ENCODE measurements at regions not wholly inside any gene's neighbourhood (a gene's known extent, or its start where the extent isn't known, plus 50 kb on each side); places are given as distances from the start of the nearest gene placed in this dataset.
"Not testable (repeated sequence)": the region's sequence is repeated elsewhere in the genome, so short reads cannot be mapped to it uniquely, and the experiment has no call there.

GRCh38 chr12:105481392-105482300 lies 151.2 kb downstream of the C12orf75 start:
- intact Hi-C loops (cut with micrococcal nuclease), result no loop called here

DNA sequence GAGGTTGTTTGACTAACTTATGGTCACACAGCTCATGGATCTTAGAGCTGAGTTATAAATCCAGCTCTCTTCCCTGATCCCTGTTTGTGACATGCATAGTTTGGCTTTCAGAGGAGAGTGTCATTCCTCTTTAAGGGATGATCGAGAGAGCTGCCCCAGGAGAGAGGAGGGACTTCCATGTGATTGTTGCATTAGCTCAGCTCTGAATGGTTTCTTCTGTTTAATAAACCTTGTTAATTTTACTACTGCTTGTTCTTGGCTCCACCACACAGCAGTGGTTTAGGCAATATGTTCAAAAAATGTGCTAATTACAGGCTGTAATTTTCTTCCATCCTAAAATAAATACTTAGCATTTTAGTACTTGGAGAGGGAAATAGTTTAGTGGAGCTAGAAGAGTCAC lies 152.5 kb downstream of the C12orf75 start:
- intact Hi-C loops (cut with micrococcal nuclease), result no loop called here

GRCh38 chr12:105483691-105484090 lies 153.2 kb downstream of the C12orf75 start:
- intact Hi-C loops (cut with micrococcal nuclease), result no loop called here

DNA sequence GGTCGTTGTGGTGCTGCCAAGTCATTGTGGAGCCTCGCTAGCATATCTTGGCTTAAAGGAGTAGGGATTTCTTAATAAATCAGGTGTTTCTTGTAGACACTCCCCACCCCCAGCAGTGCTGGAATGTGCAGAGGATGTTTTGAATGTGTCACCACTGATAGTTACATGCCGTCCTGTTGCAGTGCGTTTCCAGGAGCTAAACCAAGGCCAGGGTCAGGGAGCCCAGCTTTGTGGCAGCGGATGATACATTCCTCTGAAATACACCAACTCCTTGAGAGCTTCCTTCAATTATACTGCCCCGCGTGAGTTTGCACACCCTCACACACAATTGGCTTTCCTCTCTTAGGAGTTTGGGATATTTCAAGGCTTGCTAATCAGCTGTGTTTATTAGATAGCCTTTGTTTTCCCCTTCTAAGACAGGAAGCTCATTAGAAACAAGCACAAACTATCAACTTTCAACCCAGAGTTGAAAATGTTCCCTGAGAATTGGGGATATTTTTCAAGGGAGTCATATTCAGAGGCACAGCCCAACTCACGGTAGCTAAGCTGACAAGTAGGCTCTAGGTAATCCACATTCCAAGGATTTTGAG lies 154.9 kb downstream of the C12orf75 start:
- intact Hi-C loops (cut with micrococcal nuclease), result no loop called here

GRCh38 chr12:105485921-105486320 lies 155.4 kb downstream of the C12orf75 start:
- intact Hi-C loops (cut with micrococcal nuclease), result no loop called here

DNA sequence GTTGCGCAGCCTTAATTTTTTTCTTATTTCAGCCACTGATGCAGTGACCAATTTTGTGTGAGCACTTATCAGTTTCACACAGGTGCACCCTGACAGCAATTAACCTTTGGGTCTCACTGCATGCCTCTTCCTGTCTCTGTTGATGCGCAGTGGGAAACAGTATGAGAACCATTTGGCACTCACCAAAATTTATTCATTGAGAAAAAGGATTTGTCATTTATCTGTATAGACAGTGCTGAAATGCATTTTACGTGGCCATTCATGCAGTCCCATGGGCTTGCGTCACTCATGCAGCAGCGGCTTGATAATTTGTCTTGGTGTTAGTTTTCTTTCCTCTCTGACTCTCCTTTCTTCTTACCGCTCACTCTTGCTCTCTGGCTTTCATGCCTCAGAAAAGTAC lies 157.5 kb downstream of the C12orf75 start:
- intact Hi-C loops (cut with micrococcal nuclease), result no loop called here

DNA sequence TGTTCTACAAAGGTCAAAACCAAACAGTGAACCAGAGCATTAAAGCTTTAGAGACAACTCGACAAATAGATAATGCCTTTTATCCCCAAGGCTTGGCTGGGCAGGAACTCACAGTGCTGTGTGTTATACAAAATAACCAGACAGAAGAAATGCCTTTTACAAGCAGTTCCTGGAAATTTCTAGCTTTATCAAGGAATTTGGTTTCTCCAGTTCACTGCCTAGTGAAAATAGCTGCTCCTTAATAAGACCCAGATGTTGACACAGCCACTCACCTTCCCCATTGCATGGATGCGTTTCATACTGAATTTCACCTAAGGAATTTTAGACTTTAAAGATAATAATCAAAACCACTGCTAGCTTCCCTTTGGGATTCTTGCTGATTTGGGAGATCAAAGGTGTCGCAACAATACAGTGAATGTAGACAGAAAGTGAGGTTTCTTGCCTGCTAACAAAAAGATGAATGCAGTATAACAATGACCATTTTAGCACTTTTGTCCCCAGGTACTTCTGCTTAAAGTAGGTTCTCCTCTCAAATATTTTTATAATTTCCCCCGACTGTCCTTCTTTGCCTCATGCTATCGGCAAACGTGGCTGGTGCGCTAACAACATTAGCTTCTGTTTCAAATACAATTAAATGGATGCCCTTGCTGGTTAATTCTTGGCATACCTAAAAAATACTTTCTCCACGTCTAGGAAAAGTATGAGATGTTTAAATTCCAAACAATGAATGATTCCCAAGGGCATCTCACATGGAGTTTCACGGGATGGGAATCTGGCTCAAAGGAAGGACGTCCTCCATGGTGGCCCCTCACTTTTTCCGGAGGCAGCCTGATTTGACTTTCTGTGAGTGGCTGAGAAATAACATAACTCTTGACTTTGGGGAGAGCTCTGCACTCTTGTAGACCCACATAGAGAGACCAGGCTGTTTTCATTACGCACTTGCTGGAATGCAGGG lies 162.4 kb downstream of the C12orf75 start:
- intact Hi-C loops (cut with micrococcal nuclease), result no loop called here

DNA sequence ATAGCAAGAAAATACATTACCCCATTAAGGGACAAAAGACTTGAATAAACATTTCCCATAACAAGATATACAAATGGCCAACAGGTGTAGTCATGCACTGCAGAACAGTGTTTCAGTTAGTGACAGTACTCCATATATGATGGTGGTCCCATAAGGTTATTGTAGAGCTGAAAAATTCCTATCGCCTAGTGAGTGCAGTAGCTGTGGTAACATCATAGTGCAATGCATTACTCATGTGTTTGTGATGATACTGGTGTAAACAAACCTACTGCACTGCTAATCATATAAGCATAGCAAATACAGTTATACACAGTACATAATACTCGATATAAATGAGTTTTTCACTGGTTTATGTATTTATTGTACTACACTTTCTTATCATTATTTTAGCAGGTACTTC lies 168.7 kb downstream of the C12orf75 start:
- intact Hi-C loops (cut with micrococcal nuclease), result no loop called here

GRCh38 chr12:105500676-105501075 lies 170.2 kb downstream of the C12orf75 start:
- intact Hi-C loops (cut with micrococcal nuclease), result not testable (repeated sequence)

DNA sequence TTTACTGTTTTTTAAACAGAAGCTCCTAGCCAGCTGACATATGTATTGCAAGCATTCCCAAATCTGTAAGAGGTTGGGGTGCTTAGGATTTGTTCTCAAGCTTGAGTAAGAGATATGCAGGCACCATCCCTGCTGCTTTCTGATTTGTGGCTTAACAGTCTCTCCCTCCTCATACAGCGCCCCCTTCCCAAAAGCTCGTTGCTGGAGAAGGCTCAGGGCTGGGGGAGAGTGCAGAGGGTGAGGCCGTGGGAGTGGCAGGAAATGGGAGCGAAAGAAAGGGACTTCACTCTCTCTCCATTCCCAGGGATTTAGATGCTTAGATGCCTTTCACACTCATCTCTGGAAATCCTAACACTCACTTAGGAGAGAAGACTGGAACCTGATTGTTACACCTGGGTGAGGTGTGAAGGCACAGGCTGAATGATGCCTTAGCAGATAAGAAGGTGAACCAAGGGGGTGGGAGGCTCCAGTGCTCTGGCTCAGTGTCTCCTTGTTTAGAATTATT lies 172.0 kb downstream of the C12orf75 start:
- intact Hi-C loops (cut with micrococcal nuclease), result no loop called here

- intact Hi-C loops (cut with micrococcal nuclease), result no loop called here
Measured at GRCh38 chr12:105503619-105504018, 173.1 kb downstream of the C12orf75 start.

GRCh38 chr12:105504286-105504685 lies 173.8 kb downstream of the C12orf75 start:
- intact Hi-C loops (cut with micrococcal nuclease), result no loop called here

GRCh38 chr12:105506678-105507310 lies 176.3 kb downstream of the C12orf75 start:
- intact Hi-C loops (cut with micrococcal nuclease), result no loop called here

DNA sequence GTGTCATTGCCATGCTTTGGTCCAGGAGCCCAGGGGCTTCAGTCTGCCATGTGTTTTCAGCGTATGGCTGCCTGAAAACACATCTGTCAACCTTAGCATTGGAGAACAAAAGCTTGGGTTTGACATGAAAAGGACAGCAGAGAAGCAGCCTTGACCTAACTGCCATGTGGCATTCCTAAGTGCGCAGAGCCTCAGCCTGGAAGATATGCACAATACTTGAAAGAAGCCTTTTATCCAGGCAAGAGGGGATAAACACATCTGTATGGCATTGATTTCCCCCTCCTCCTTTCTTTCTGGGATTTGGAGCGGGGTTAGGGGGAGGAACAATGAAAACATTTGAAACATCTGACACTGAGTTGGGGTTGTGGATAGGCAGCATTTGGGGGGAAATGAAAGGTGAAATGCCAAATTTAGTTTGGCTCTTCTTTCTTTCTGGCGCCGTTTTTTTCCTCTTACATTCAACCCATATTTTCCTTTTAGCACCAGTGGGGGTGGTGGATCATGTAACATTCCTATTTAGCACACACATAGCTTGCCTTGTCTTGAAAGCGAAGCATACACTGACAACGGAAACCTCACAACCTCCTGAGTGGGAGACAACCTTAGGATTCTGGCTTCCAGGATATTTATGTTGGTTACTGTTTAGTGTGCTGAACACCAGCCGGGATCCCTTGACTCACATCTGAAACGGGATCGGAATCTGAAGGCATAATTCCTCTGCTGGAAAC lies 177.0 kb downstream of the C12orf75 start:
- intact Hi-C loops (cut with micrococcal nuclease), result no loop called here

- intact Hi-C loops (cut with micrococcal nuclease), result no loop called here
Measured at GRCh38 chr12:105508096-105508495, 177.6 kb downstream of the C12orf75 start.

DNA sequence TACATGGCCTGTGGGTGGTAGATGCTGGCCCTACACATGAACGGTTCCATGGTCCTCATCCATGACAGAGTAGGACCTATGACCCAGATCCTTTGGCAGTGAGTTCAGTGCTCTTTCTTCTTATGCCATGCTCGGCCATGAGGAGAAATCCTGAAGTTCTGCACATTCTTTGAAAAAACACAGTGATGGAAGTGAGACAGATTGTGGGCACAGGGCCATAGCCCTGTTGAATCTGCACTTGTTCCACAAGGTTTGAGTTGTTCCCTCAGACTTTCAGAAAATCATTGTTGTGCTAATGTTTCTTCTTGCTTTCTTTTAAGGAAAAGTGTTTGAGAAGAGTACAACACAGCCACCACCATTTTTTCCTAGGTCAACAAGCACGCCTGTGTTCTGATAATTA lies 180.0 kb downstream of the C12orf75 start:
- intact Hi-C loops (cut with micrococcal nuclease), result no loop called here

DNA sequence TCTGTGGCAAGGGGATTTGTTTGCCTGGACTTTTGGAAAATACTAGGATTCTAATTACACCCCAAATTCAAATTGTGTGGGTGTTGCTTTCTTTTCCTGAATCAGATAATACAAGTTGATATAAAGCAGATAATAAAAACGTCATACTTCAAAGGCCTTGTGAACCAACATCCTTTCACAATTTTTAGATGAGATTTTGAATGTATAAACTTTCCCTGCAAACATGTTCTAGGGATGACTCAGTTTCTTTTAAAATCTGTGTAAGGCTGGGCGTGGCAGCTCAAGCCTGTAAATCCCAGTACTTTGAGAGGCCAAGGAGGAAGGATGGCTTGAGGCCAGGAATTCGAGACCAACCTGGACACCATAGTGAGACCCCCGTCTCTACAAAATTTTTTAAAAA lies 182.4 kb downstream of the C12orf75 start:
- intact Hi-C loops (cut with micrococcal nuclease), result not testable (repeated sequence)

GRCh38 chr12:105522166-105522825 lies 191.8 kb downstream of the C12orf75 start:
- intact Hi-C loops (cut with micrococcal nuclease), result no loop called here

GRCh38 chr12:105523164-105524057 lies 192.9 kb downstream of the C12orf75 start:
- intact Hi-C loops (cut with micrococcal nuclease), result no loop called here
